ENCODE measurements at regions not wholly inside any gene's neighbourhood (a gene's known extent, or its start where the extent isn't known, plus 50 kb on each side); places are given as distances from the start of the nearest gene placed in this dataset.

- no peak overlapping the region for H3K4me2 ChIP-seq (ENCODE audit: low read length)
- no peaks in the 10 kb centered on the region for H3K36me3 ChIP-seq (ENCODE audit: control insufficient read depth in 1 of 2, insufficient read depth in 2 of 2, low read length in 2 of 2)
- TF ChIP-seq, protein P1, sequence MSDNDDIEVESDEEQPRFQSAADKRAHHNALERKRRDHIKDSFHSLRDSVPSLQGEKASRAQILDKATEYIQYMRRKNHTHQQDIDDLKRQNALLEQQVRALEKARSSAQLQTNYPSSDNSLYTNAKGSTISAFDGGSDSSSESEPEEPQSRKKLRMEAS (IDR thresholded peaks at IDR 0.05) = no peak
- TF ChIP-seq, protein P2, sequence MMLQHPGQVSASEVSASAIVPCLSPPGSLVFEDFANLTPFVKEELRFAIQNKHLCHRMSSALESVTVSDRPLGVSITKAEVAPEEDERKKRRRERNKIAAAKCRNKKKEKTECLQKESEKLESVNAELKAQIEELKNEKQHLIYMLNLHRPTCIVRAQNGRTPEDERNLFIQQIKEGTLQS (IDR thresholded peaks at IDR 0.05) = no peak
- no peak for TF ChIP-seq CBX3 (IDR thresholded peaks at IDR 0.05; ENCODE audit: low read depth)
- TF ChIP-seq ZNF274 (IDR thresholded peaks at IDR 0.05; ENCODE audit: low read depth, low read length) = no peak
- no peak for TF ChIP-seq RAD21 (IDR thresholded peaks at IDR 0.05; ENCODE audit: low read depth)
- no peak for TF ChIP-seq POLR2AphosphoS5 (IDR thresholded peaks at IDR 0.05; ENCODE audit: low read depth, low read length)
- no peak for TF ChIP-seq SRF (IDR thresholded peaks at IDR 0.05; ENCODE audit: low read depth)
- TF ChIP-seq CEBPB (IDR thresholded peaks at IDR 0.05; ENCODE audit: low read depth) = no peak
- TF ChIP-seq TCF7L2 (IDR thresholded peaks at IDR 0.05; ENCODE audit: borderline replicate concordance, extremely low read depth, insufficient read depth, insufficient read length) = no peak
- no peak for TF ChIP-seq EZH2phosphoT487 (IDR thresholded peaks at IDR 0.05; ENCODE audit: borderline replicate concordance)
- no peak for TF ChIP-seq SIN3A (IDR thresholded peaks at IDR 0.05; ENCODE audit: low read depth)
- DNase-seq (ENCODE audit: low read depth, low spot score) = no peak
- no TSS peak for BruUV-seq (replicated peaks)
- H3K4me1 ChIP-seq (ENCODE audit: control insufficient read depth in 1 of 2, insufficient read depth in 2 of 2, low read length in 2 of 2) = no peaks in the 10 kb centered on the region
- H4K20me1 ChIP-seq (ENCODE audit: insufficient read depth) = no peaks in the 10 kb centered on the region
- H3K9me3 ChIP-seq (ENCODE audit: control insufficient read depth in 1 of 2, insufficient read depth in 1 of 2, low read depth in 1 of 2, low read length in 2 of 2) = peaks cover 0 to 13% of the 10 kb centered on the region in 2 experiments; a peak in 2 of 4 replicates
- no peak overlapping the region for H3K9ac ChIP-seq (ENCODE audit: low read length)
- ChIA-PET POLR2A (no interaction called here), RAD21 (ENCODE audit: low non-redundant PET in 1 of 2, low total read pairs in 2 of 2, uncharacterized antibody in 2 of 2, unreplicated experiment in 2 of 2) (no interaction called here), CTCF (no interaction called here)
- no peak overlapping the region for H2AFZ ChIP-seq (ENCODE audit: low read depth, low read length, poor library complexity, severe bottlenecking)
- H3K79me2 ChIP-seq (ENCODE audit: insufficient read depth, low read length) = no peaks in the 10 kb centered on the region
- H3K27ac ChIP-seq (ENCODE audit: low read depth, low read length) = no peak overlapping the region
- intact Hi-C loops (cut with micrococcal nuclease) = no loop called here
- H3K9me2 ChIP-seq (ENCODE audit: insufficient read depth) = no peaks in the 10 kb centered on the region
- no peak for ATAC-seq
- no peak overlapping the region for H3K4me3 ChIP-seq (replicated peaks in 1 of 2; ENCODE audit: low read depth in 1 of 2, low read length in 2 of 2)
- H3K27me3 ChIP-seq (ENCODE audit: insufficient read depth, low read length) = no peaks in the 10 kb centered on the region
These were observed 1007.7 kb upstream of the KLHL29 start for GRCh38 chr2:22377268-22377667.
